ENCODE measurements at regions not wholly inside any gene's neighbourhood (a gene's known extent, or its start where the extent isn't known, plus 50 kb on each side); places are given as distances from the start of the nearest gene placed in this dataset.

- DNase-seq, result no peak
- Histone ChIP-seq H3K4me3 (no peak overlapping the region), H3K27me3 (ENCODE audit: low read depth) (no peaks in the 10 kb centered on the region), H3K27ac (replicated peaks) (no peak overlapping the region), H3K36me3 (no peaks in the 10 kb centered on the region), H3K4me1 (no peaks in the 10 kb centered on the region), H3K9me3 (replicated peaks) (no peaks in the 10 kb centered on the region)
- intact Hi-C loops (cut with micrococcal nuclease), result no loop called here
- no peak for TF ChIP-seq CTCF (IDR thresholded peaks at IDR 0.05; ENCODE audit: borderline replicate concordance)
These were observed 195.0 kb upstream of the MMADHC start for GRCh38 chr2:149782572-149782971.

- Histone ChIP-seq H3K4me1 (no peaks in the 10 kb centered on the region), H3K27ac (replicated peaks) (no peak overlapping the region), H3K36me3 (no peaks in the 10 kb centered on the region), H3K9me3 (replicated peaks) (no peaks in the 10 kb centered on the region), H3K4me3 (no peak overlapping the region), H3K27me3 (ENCODE audit: low read depth) (no peaks in the 10 kb centered on the region)
- TF ChIP-seq CTCF (IDR thresholded peaks at IDR 0.05; ENCODE audit: borderline replicate concordance), result no peak
- intact Hi-C loops (cut with micrococcal nuclease), result no loop called here
- no peak for DNase-seq
These were observed 193.8 kb upstream of the MMADHC start for GRCh38 chr2:149781263-149781808.

- intact Hi-C loops (cut with micrococcal nuclease), result no loop called here
- Histone ChIP-seq H3K27ac (replicated peaks) (no peak overlapping the region), H3K4me1 (no peaks in the 10 kb centered on the region), H3K36me3 (no peaks in the 10 kb centered on the region), H3K4me3 (no peak overlapping the region), H3K9me3 (replicated peaks) (no peaks in the 10 kb centered on the region), H3K27me3 (ENCODE audit: low read depth) (no peaks in the 10 kb centered on the region)
- DNase-seq, result no peak
- no peak for TF ChIP-seq CTCF (IDR thresholded peaks at IDR 0.05; ENCODE audit: borderline replicate concordance)
These were observed 185.4 kb upstream of the MMADHC start for GRCh38 chr2:149773006-149773405.

GRCh38 chr2:149768320-149768799 lies 180.8 kb upstream of the MMADHC start:
- intact Hi-C loops (cut with micrococcal nuclease), result no loop called here
- no peaks in the 10 kb centered on the region for H3K36me3 ChIP-seq
- H3K9me3 ChIP-seq (replicated peaks), result no peaks in the 10 kb centered on the region
- no peak for DNase-seq
- no peak overlapping the region for H3K27ac ChIP-seq (replicated peaks)
- H3K4me1 ChIP-seq, result no peaks in the 10 kb centered on the region
- H3K4me3 ChIP-seq, result no peak overlapping the region
- H3K27me3 ChIP-seq (ENCODE audit: low read depth), result no peaks in the 10 kb centered on the region
- TF ChIP-seq CTCF (IDR thresholded peaks at IDR 0.05; ENCODE audit: borderline replicate concordance), result no peak

GRCh38 chr2:149767516-149767974 lies 180.0 kb upstream of the MMADHC start:
- TF ChIP-seq CTCF (IDR thresholded peaks at IDR 0.05; ENCODE audit: borderline replicate concordance), result no peak
- no peaks in the 10 kb centered on the region for H3K9me3 ChIP-seq (replicated peaks)
- DNase-seq, result no peak
- no peaks in the 10 kb centered on the region for H3K36me3 ChIP-seq
- H3K27me3 ChIP-seq (ENCODE audit: low read depth), result no peaks in the 10 kb centered on the region
- intact Hi-C loops (cut with micrococcal nuclease), result no loop called here
- H3K4me1 ChIP-seq, result no peaks in the 10 kb centered on the region
- no peak overlapping the region for H3K27ac ChIP-seq (replicated peaks)
- no peak overlapping the region for H3K4me3 ChIP-seq
